VCaP (cell line): ENCODE measurements at regions not wholly inside any gene's neighbourhood (a gene's known extent, or its start where the extent isn't known, plus 50 kb on each side); places are given as distances from the start of the nearest gene placed in this dataset.

Experiments used
- H3K27ac ChIP-seq: fragments of 450-650 bp; 2 replicates; pipeline ENCODE4 v1.5.1; 2017
- CTCF ChIP-seq: fragments of 450-650 bp; conservative IDR thresholded peaks from 2 replicates; pipeline ENCODE4 v1.5.1; 2017; ENCODE audit warnings: mild to moderate bottlenecking, moderate library complexity

GRCh38 chr4:106718548-106718947, 317.6 kb downstream of the DKK2 start:
- no peak for TF ChIP-seq CTCF
- no peak overlapping the region for H3K27ac ChIP-seq

GRCh38 chr4:106717091-106717490, 319.0 kb downstream of the DKK2 start:
- TF ChIP-seq CTCF = no peak
- no peak overlapping the region for H3K27ac ChIP-seq

GRCh38 chr4:106715825-106716224, 320.3 kb downstream of the DKK2 start:
- H3K27ac ChIP-seq = no peak overlapping the region
- no peak for TF ChIP-seq CTCF

GRCh38 chr4:106708464-106708816, 327.7 kb downstream of the DKK2 start:
- TF ChIP-seq CTCF = no peak
- H3K27ac ChIP-seq = no peak overlapping the region

- TF ChIP-seq CTCF = no peak
- H3K27ac ChIP-seq = no peak overlapping the region
Observed at GRCh38 chr4:106707776-106708463, 328.2 kb downstream of the DKK2 start.

- no peak for TF ChIP-seq CTCF
- no peak overlapping the region for H3K27ac ChIP-seq
Observed at GRCh38 chr4:106704253-106704870, 331.8 kb downstream of the DKK2 start.

- no peak for TF ChIP-seq CTCF
- H3K27ac ChIP-seq = no peak overlapping the region
Observed at GRCh38 chr4:106700321-106700720, 331.7 kb upstream of the GIMD1 start.
